B cell (primary cell): ENCODE measurements at regions not wholly inside any gene's neighbourhood (a gene's known extent, or its start where the extent isn't known, plus 50 kb on each side); places are given as distances from the start of the nearest gene placed in this dataset.
A peak's percentile ranks its signal among the peaks of the same experiment; 100 is the strongest.

ENCODE experiments used
- ATAC-seq: fragments of 200-7000 bp; cut with Tn5 transposase; one replicate; pipeline ENCODE4 v1.10.0; 2021; ENCODE audit warnings: low read depth, mild to moderate bottlenecking, moderate number of reproducible peaks, moderate library complexity
- CTCF ChIA-PET: fragments of 350-600 bp; sonication (Branson Sonifier 250); formaldehyde crosslinking; loops from one replicate; lab custom pipeline; 2021; ENCODE audit warnings: antibody characterized with exemption, inconsistent platforms; lab: Charles Lee
- POLR2A ChIA-PET: fragments of 350-600 bp; sonication (Branson Sonifier 250); formaldehyde crosslinking; loops from one replicate; lab custom pipeline; 2021; ENCODE audit warnings: antibody characterized with exemption; lab: Charles Lee
- DNase-seq: peaks from one replicate; pipeline ENCODE4 v3.0.0; 2013
- H2AFZ ChIP-seq: 2 replicates; pipeline ENCODE4 v1.6.1; 2012; ENCODE audit warnings: mild to moderate bottlenecking, low read depth, low read length; ENCODE audit not compliant: insufficient read depth, poor library complexity, severe bottlenecking
- H3K27ac ChIP-seq, 2 donors: 1 replicate in 1 of 2; 2 replicates in 1 of 2; pipeline ENCODE4 v1.5.1; 2012 to 2013; ENCODE audit warnings: low read length in 2 of 2, mild to moderate bottlenecking in 2 of 2, moderate library complexity in 1 of 2
- H3K27me3 ChIP-seq, 4 experiments: fragments of 200-600 bp in 1 of 4; sonication (generic) in 1 of 4; replicated peaks in 1 of 4; 1 replicate in 2 of 4; 2 replicates in 2 of 4; pipeline versions ENCODE4 v1.6.1 to v1.7.0; 2013 to 2016; ENCODE audit warnings: low read length in 3 of 4, mild to moderate bottlenecking in 2 of 4, mixed read lengths in 1 of 4, moderate library complexity in 1 of 4; ENCODE audit not compliant: insufficient read depth in 4 of 4, control insufficient read depth in 3 of 4; ENCODE audit errors: control extremely low read depth in 1 of 4
- H3K36me3 ChIP-seq, 2 experiments: replicated peaks in 1 of 2; 1 replicate in 1 of 2; 2 replicates in 1 of 2; pipeline versions ENCODE4 v1.6.1 to v1.7.1; 2013; ENCODE audit warnings: low read length in 1 of 2; ENCODE audit not compliant: insufficient read depth in 2 of 2, control insufficient read depth in 1 of 2; ENCODE audit errors: control extremely low read depth in 1 of 2, extremely low read depth in 1 of 2
- H3K4me1 ChIP-seq, 2 donors: fragments of 200-600 bp in 1 of 2; sonication (generic) in 1 of 2; 1 replicate in 1 of 2; 2 replicates in 1 of 2; pipeline versions ENCODE4 v1.5.1 to v1.6.1; 2013 to 2017; ENCODE audit warnings: low read length in 2 of 2; ENCODE audit not compliant: control insufficient read depth in 2 of 2, insufficient read depth in 2 of 2
- H3K4me2 ChIP-seq: replicated peaks from 2 replicates; pipeline ENCODE3; 2012; ENCODE audit warnings: mild to moderate bottlenecking, low read depth, low read length; ENCODE audit not compliant: poor library complexity, severe bottlenecking
- H3K4me3 ChIP-seq, 5 experiments: fragments of 200-600 bp in 1 of 5; sonication (generic) in 1 of 5; 1 replicate in 3 of 5; 2 replicates in 2 of 5; pipeline versions ENCODE4 v1.5.1 to v1.7.0; 2011 to 2016; ENCODE audit warnings: low read length in 4 of 5, mild to moderate bottlenecking in 4 of 5, low read depth in 2 of 5, control low read depth in 1 of 5, moderate library complexity in 1 of 5; ENCODE audit not compliant: insufficient read depth in 1 of 5; ENCODE audit errors: control extremely low read depth in 1 of 5, extremely low read depth in 1 of 5
- H3K79me2 ChIP-seq: fragments of 200-600 bp; sonication (generic); one replicate; pipeline ENCODE4 v1.6.0; 2016; ENCODE audit warnings: low read length; ENCODE audit not compliant: control insufficient read depth, insufficient read depth
- H3K9ac ChIP-seq: fragments of 200-600 bp; sonication (generic); 2 replicates; pipeline ENCODE4 v1.6.1; 2017; ENCODE audit warnings: mild to moderate bottlenecking, low read length, moderate library complexity
- H3K9me3 ChIP-seq, 3 donors: one replicate each; pipeline versions ENCODE4 v1.6.1 to v1.7.1; 2013; ENCODE audit warnings: low read length in 2 of 3; ENCODE audit not compliant: control insufficient read depth in 2 of 3, insufficient read depth in 1 of 3; ENCODE audit errors: control extremely low read depth in 1 of 3
- H4K20me1 ChIP-seq: 2 replicates; pipeline ENCODE4 v1.6.0; 2012; ENCODE audit warnings: mild to moderate bottlenecking, low read length; ENCODE audit not compliant: insufficient read depth, control insufficient read depth, poor library complexity, severe bottlenecking
- H3K27ac Mint-ChIP-seq: one replicate; pipeline ENCODE4 v1.8.0; 2021; ENCODE audit warnings: mixed read lengths
- H3K27me3 Mint-ChIP-seq: one replicate; pipeline ENCODE4 v1.8.0; 2021; ENCODE audit warnings: mixed read lengths
- H3K4me1 Mint-ChIP-seq: one replicate; pipeline ENCODE4 v1.8.0; 2021; ENCODE audit warnings: mixed read lengths
- H3K4me3 Mint-ChIP-seq: one replicate; pipeline ENCODE4 v1.8.0; 2021; ENCODE audit warnings: mixed read lengths
- H3K9me3 Mint-ChIP-seq: one replicate; pipeline ENCODE4 v1.8.0; 2022; ENCODE audit warnings: mixed read lengths; ENCODE audit not compliant: insufficient read depth
- CTCF ChIP-seq: fragments of 200-600 bp; IDR thresholded peaks from one replicate; pipeline ENCODE4 v1.8.0; 2022; ENCODE audit warnings: antibody characterized with exemption, mild to moderate bottlenecking
- EZH2 ChIP-seq: IDR thresholded peaks from 2 replicates; pipeline ENCODE4 v1.6.1; 2012; ENCODE audit warnings: borderline replicate concordance, low read depth, mild to moderate bottlenecking, moderate library complexity, low read length; ENCODE audit not compliant: insufficient read depth, poor library complexity, severe bottlenecking
- WGBS: methylation state at CpG from one replicate; pipeline ENCODE4 v1.1.5; 2013; ENCODE audit warnings: missing lambda C conversion rate; ENCODE audit not compliant: insufficient coverage; 5-methylcytosine and 5-hydroxymethylcytosine counted together
- intact Hi-C: fragments of 100-400 bp; cut with micrococcal nuclease; formaldehyde crosslinking; loops from one replicate; pipeline ENCODE4 v1.10.0; 2022

DNA sequence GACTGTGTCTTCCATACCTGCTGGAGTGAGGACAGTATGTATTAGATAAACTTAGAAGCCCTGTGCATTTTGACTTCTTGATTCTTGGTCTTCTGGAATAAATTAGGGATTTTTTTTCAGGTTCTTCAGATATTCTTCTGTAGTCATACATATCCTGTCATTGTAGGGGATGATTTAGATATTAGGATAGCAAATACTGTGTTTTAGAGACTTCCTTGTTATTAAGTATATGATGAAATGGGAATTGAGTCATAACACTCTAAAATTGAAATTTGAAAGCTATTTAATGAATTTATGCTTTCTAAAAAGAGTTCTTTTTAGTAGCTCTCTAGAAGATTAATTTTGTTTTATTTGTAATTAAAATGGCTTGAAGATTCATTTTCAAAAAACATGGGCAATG lies 371.5 kb upstream of the RGS6 start:
- CTCF ChIA-PET: no interaction called here
- Mint-ChIP-seq H3K4me3 (no peak overlapping the region), H3K27ac (no peak overlapping the region), H3K27me3 (no peaks in the 10 kb centered on the region), H3K4me1 (peaks cover 46% of the 10 kb centered on the region), H3K9me3 (no peaks in the 10 kb centered on the region)
- DNase-seq (no peak), ATAC-seq (no peak)
- no peak for TF ChIP-seq EZH2
- TF ChIP-seq CTCF: no peak
- H4K20me1 ChIP-seq: no peaks in the 10 kb centered on the region
- no peak overlapping the region for H3K4me2 ChIP-seq
- peaks cover 78% of the 10 kb centered on the region for H3K79me2 ChIP-seq
- POLR2A ChIA-PET: no interaction called here
- no peaks in the 10 kb centered on the region for H3K27me3 ChIP-seq
- H2AFZ ChIP-seq: no peak overlapping the region
- H3K4me1 ChIP-seq: peaks cover 12 to 22% of the 10 kb centered on the region in 2 donors
- H3K27ac ChIP-seq: no peak overlapping the region
- no peak overlapping the region for H3K4me3 ChIP-seq
- H3K36me3 ChIP-seq: no peaks in the 10 kb centered on the region
- intact Hi-C loops: loop anchor here (5.0 kb wide), 1 partner anchor 42 kb away; no protein-coding TSS in a partner anchor
- no peaks in the 10 kb centered on the region for H3K9me3 ChIP-seq
- H3K9ac ChIP-seq: no peak overlapping the region

DNA sequence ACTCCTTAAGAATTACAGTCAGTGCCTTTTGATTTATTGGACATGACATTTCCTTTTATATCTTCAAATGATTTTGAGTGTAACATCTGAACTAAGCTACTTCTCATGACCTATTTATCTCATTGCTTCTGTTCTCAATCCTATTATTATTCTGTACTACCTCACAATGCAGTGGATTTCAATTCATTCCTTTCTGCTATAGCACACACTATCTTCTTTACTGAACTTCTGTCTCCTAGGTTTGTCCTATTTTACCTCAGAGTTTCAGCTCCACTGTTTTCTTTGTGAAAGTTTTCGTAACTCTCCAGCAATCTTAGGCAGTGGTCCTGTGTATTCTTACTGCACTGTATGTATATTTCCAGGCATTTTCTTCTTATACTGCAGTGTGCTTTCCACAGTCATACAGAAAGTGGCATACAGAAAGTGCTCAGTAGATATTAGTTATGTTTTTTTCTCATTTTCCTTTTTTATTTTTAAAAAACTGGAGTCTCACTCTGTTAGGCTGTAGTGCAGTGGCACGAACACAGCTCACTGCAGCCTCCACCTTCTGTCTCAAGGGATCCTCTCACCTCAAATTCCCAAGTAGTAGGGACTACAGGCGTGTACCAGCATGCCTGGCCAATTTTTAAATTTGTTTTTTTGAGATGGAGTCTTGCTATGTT lies 368.6 kb upstream of the RGS6 start:
- no peak for ATAC-seq
- Histone ChIP-seq H2AFZ (no peak overlapping the region), H3K4me2 (no peak overlapping the region), H3K4me1 (peaks cover 10 to 24% of the 10 kb centered on the region in 2 donors), H3K9me3 (no peaks in the 10 kb centered on the region), H3K27ac (peak overlapping the region in 1 of 2 donors; percentile 17), H3K4me3 (no peak overlapping the region), H3K27me3 (no peaks in the 10 kb centered on the region), H3K9ac (no peak overlapping the region), H3K36me3 (no peaks in the 10 kb centered on the region), H3K79me2 (peaks cover 75% of the 10 kb centered on the region), H4K20me1 (no peaks in the 10 kb centered on the region)
- CTCF ChIA-PET: no interaction called here
- Mint-ChIP-seq H3K4me3 (no peak overlapping the region), H3K27me3 (no peaks in the 10 kb centered on the region), H3K4me1 (peaks cover 43% of the 10 kb centered on the region), H3K9me3 (no peaks in the 10 kb centered on the region), H3K27ac (no peak overlapping the region)
- intact Hi-C loops: loop anchor here (5.0 kb wide), 1 partner anchor 39 kb away; no protein-coding TSS in a partner anchor
- no peak for DNase-seq
- POLR2A ChIA-PET: no interaction called here
- no peak for TF ChIP-seq EZH2
- no peak for TF ChIP-seq CTCF
- 83% methylated on average over 1 of the region's 3 CpGs for WGBS
